ENCODE measurements at regions not wholly inside any gene's neighbourhood (a gene's known extent, or its start where the extent isn't known, plus 50 kb on each side); places are given as distances from the start of the nearest gene placed in this dataset.

- no peak for TF ChIP-seq CTCF (IDR thresholded peaks at IDR 0.05; ENCODE audit: insufficient read depth, low read length, poor library complexity, severe bottlenecking)
- no peak overlapping the region for H3K4me3 ChIP-seq (ENCODE audit: low read depth, low read length)
- no peaks in the 10 kb centered on the region for H3K36me3 ChIP-seq (ENCODE audit: control insufficient read depth, insufficient read depth, low read length)
- H3K27me3 ChIP-seq (ENCODE audit: control insufficient read depth, insufficient read depth, low read length) = no peaks in the 10 kb centered on the region
- DNase-seq (ENCODE audit: low read depth) = no peak
These were observed 350.2 kb upstream of the POU1F1 start for GRCh38 chr3:87626546-87626945.

GRCh38 chr3:87625876-87626275, 349.5 kb upstream of the POU1F1 start:
- Histone ChIP-seq H3K4me3 (ENCODE audit: low read depth, low read length) (no peak overlapping the region), H3K27me3 (ENCODE audit: control insufficient read depth, insufficient read depth, low read length) (no peaks in the 10 kb centered on the region), H3K36me3 (ENCODE audit: control insufficient read depth, insufficient read depth, low read length) (no peaks in the 10 kb centered on the region)
- DNase-seq (ENCODE audit: low read depth) = no peak
- TF ChIP-seq CTCF (IDR thresholded peaks at IDR 0.05; ENCODE audit: insufficient read depth, low read length, poor library complexity, severe bottlenecking) = no peak

- no peak for DNase-seq (ENCODE audit: low read depth)
- H3K27me3 ChIP-seq (ENCODE audit: control insufficient read depth, insufficient read depth, low read length) = no peaks in the 10 kb centered on the region
- no peak for TF ChIP-seq CTCF (IDR thresholded peaks at IDR 0.05; ENCODE audit: insufficient read depth, low read length, poor library complexity, severe bottlenecking)
- no peaks in the 10 kb centered on the region for H3K36me3 ChIP-seq (ENCODE audit: control insufficient read depth, insufficient read depth, low read length)
- no peak overlapping the region for H3K4me3 ChIP-seq (ENCODE audit: low read depth, low read length)
These were observed 348.5 kb upstream of the POU1F1 start for GRCh38 chr3:87624860-87625259.

- TF ChIP-seq CTCF (IDR thresholded peaks at IDR 0.05; ENCODE audit: insufficient read depth, low read length, poor library complexity, severe bottlenecking) = no peak
- Histone ChIP-seq H3K4me3 (ENCODE audit: low read depth, low read length) (no peak overlapping the region), H3K27me3 (ENCODE audit: control insufficient read depth, insufficient read depth, low read length) (no peaks in the 10 kb centered on the region), H3K36me3 (ENCODE audit: control insufficient read depth, insufficient read depth, low read length) (no peaks in the 10 kb centered on the region)
- DNase-seq (ENCODE audit: low read depth) = no peak
These were observed 345.3 kb upstream of the POU1F1 start for GRCh38 chr3:87621667-87622066.

- no peak overlapping the region for H3K4me3 ChIP-seq (ENCODE audit: low read depth, low read length)
- H3K27me3 ChIP-seq (ENCODE audit: control insufficient read depth, insufficient read depth, low read length) = no peaks in the 10 kb centered on the region
- H3K36me3 ChIP-seq (ENCODE audit: control insufficient read depth, insufficient read depth, low read length) = no peaks in the 10 kb centered on the region
- DNase-seq (ENCODE audit: low read depth) = no peak
- no peak for TF ChIP-seq CTCF (IDR thresholded peaks at IDR 0.05; ENCODE audit: insufficient read depth, low read length, poor library complexity, severe bottlenecking)
These were observed 339.1 kb upstream of the POU1F1 start for GRCh38 chr3:87615506-87615905.

GRCh38 chr3:87614998-87615397, 338.6 kb upstream of the POU1F1 start:
- no peaks in the 10 kb centered on the region for H3K27me3 ChIP-seq (ENCODE audit: control insufficient read depth, insufficient read depth, low read length)
- no peaks in the 10 kb centered on the region for H3K36me3 ChIP-seq (ENCODE audit: control insufficient read depth, insufficient read depth, low read length)
- no peak overlapping the region for H3K4me3 ChIP-seq (ENCODE audit: low read depth, low read length)
- TF ChIP-seq CTCF (IDR thresholded peaks at IDR 0.05; ENCODE audit: insufficient read depth, low read length, poor library complexity, severe bottlenecking) = no peak
- DNase-seq (ENCODE audit: low read depth) = no peak

Measured in kidney epithelial cell (primary cell).